ENCODE measurements at regions not wholly inside any gene's neighbourhood (a gene's known extent, or its start where the extent isn't known, plus 50 kb on each side); places are given as distances from the start of the nearest gene placed in this dataset.

DNA sequence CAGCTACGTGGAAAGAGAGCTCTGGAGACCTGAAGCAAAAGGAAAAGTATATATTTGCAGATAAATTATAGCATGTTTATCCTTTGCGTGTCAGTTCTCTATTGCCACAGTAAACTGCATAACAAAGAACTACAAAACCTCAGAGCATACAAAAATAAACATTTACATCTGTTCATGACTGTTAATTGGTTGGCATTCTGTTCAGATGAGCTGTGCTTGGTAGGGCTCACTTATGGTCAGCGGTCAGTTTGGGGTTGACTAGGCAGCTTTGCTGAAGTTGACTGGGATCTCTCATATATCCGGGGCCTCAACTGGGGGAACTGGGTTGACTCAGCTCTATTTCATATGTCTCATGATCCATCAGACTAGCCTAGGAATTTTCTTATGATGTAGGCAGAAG lies 257.7 kb downstream of the TLE1 start:
- H3K27ac ChIP-seq (ENCODE audit: insufficient read length, low read depth, low read length) = no peak overlapping the region
- no peak overlapping the region for H3K18ac ChIP-seq (ENCODE audit: insufficient read length, low read depth, low read length)
- no peak overlapping the region for H3K4me2 ChIP-seq (ENCODE audit: insufficient read depth, insufficient read length, low read length)
- Mint-ChIP-seq H3K36me3 (ENCODE audit: insufficient read depth in 1 of 3, low read depth in 3 of 3) (peaks cover 15 to 43% (median 19%) of the 10 kb centered on the region in 3 experiments), H3K27ac (no peak overlapping the region), H3K9me3 (peaks cover 43 to 55% of the 10 kb centered on the region in 2 experiments), H3K4me1 (no peaks in the 10 kb centered on the region), H3K27me3 (ENCODE audit: low read depth) (no peaks in the 10 kb centered on the region), H3K4me3 (no peak overlapping the region)
- no peak overlapping the region for H2BK20ac ChIP-seq (ENCODE audit: low read depth, low read length, poor library complexity, severe bottlenecking)
- no peak overlapping the region for H3K9ac ChIP-seq (ENCODE audit: extremely low read depth, insufficient read length, low read length)
- H2BK12ac ChIP-seq (ENCODE audit: insufficient read length, low read depth, low read length) = no peak overlapping the region
- TF ChIP-seq, protein P1, sequence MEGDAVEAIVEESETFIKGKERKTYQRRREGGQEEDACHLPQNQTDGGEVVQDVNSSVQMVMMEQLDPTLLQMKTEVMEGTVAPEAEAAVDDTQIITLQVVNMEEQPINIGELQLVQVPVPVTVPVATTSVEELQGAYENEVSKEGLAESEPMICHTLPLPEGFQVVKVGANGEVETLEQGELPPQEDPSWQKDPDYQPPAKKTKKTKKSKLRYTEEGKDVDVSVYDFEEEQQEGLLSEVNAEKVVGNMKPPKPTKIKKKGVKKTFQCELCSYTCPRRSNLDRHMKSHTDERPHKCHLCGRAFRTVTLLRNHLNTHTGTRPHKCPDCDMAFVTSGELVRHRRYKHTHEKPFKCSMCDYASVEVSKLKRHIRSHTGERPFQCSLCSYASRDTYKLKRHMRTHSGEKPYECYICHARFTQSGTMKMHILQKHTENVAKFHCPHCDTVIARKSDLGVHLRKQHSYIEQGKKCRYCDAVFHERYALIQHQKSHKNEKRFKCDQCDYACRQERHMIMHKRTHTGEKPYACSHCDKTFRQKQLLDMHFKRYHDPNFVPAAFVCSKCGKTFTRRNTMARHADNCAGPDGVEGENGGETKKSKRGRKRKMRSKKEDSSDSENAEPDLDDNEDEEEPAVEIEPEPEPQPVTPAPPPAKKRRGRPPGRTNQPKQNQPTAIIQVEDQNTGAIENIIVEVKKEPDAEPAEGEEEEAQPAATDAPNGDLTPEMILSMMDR (conservative IDR thresholded peaks at IDR 0.05) = no peak
- no peaks in the 10 kb centered on the region for H3K23me2 ChIP-seq (ENCODE audit: insufficient read length, low read depth, low read length, poor library complexity, severe bottlenecking)
- no peak for DNase-seq
- no peak overlapping the region for H2AFZ ChIP-seq (ENCODE audit: low read length)
- no peaks in the 10 kb centered on the region for H3K79me2 ChIP-seq (ENCODE audit: insufficient read depth, low read length)
- H3K4me1 ChIP-seq (ENCODE audit: insufficient read depth, low read length) = no peaks in the 10 kb centered on the region
- no peak overlapping the region for H4K91ac ChIP-seq (ENCODE audit: insufficient read length, low read depth, low read length)
- no peak overlapping the region for H2BK15ac ChIP-seq (ENCODE audit: low read depth, low read length)
- H3K79me1 ChIP-seq (ENCODE audit: insufficient read depth, low read depth, low read length, poor library complexity, severe bottlenecking) = no peaks in the 10 kb centered on the region
- peaks cover 7% of the 10 kb centered on the region for H3K9me3 ChIP-seq (ENCODE audit: control insufficient read depth, low read depth, low read length)
- no peak overlapping the region for H4K5ac ChIP-seq (ENCODE audit: insufficient read length, low read depth, low read length)
- no peaks in the 10 kb centered on the region for H4K20me1 ChIP-seq (ENCODE audit: control insufficient read depth, insufficient read depth, insufficient read length)
- WGBS (ENCODE audit: extremely low coverage, insufficient read length, low lambda C conversion rate) = no CpG with 5 or more reads among the region's 4 CpGs
- H3K27me3 ChIP-seq (ENCODE audit: insufficient read depth, low read length) = no peaks in the 10 kb centered on the region
- no peak overlapping the region for H3K23ac ChIP-seq (ENCODE audit: insufficient read length, low read depth, low read length)
- H2BK120ac ChIP-seq (ENCODE audit: low read depth, low read length, poor library complexity, severe bottlenecking) = no peak overlapping the region
- no peak overlapping the region for H2AK5ac ChIP-seq (ENCODE audit: insufficient read length, low read length)
- no peak overlapping the region for H3T11ph ChIP-seq (ENCODE audit: low read length)
- no peak overlapping the region for H3K4ac ChIP-seq (ENCODE audit: low read depth, low read length)
- H4K8ac ChIP-seq (replicated peaks; ENCODE audit: insufficient read length, low read depth, low read length) = no peak overlapping the region
- H3K14ac ChIP-seq (ENCODE audit: insufficient read depth, low read length) = no peak overlapping the region
- no peak overlapping the region for H3K56ac ChIP-seq (ENCODE audit: insufficient read length, low read depth, low read length)
- H2BK5ac ChIP-seq (ENCODE audit: insufficient read length, low read length) = no peak overlapping the region

All from H9 (cell line).